DMS53 treated with DMSO at 0.1 percent for 48 hours (cell line): ENCODE measurements at regions not wholly inside any gene's neighbourhood (a gene's known extent, or its start where the extent isn't known, plus 50 kb on each side); places are given as distances from the start of the nearest gene placed in this dataset.

Source experiments
- DNase-seq: peaks from one replicate; lab custom pipeline; 2025; ENCODE audit not compliant: unreplicated experiment; lab: John Stamatoyannopoulos, UW

GRCh38 chr12:88957358-88957757 is 377.1 kb upstream of the KITLG start:
- DNase-seq: no peak

DNA sequence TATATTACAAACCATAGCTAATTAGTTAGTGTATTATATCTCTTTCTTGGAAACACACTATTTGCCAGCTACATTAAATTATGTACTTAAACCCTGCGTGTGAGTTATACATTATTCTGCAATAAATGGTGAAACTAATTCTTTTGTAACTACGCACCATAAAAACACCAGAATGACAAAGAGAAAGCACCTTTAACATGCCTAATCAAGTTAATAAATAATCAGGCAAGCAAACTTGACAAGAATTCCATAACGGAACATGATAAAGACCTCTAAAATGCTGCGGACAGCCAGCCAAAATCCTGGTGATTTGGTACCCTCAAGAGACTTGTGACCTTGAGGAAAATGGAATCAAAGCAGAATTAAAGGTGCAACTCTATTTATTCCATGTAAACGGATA is 375.3 kb upstream of the KITLG start:
- DNase-seq: no peak

- no peak for DNase-seq
These were observed 372.8 kb upstream of the KITLG start for GRCh38 chr12:88953029-88953586.

DNA sequence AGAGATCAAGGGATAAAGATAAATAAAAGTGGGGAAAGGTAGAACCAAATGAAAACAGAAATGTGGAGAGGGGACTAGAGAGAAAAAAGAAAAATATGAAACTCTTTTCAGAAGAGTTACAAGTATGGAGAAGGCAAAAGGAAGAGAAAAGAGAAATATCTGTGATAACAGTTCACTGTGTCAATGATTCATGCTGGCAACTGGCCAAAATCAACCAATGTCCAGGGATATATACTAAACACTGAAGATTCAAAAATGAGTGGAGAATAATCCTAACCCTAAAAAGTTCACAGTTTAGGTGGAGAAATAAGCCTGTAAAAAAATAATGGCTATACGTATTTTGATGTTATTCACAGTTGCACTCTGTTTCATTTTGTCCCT is 372.3 kb upstream of the KITLG start:
- DNase-seq: peak; percentile 51

GRCh38 chr12:88951860-88952561 is 371.7 kb upstream of the KITLG start:
- no peak for DNase-seq

GRCh38 chr12:88951177-88951576 is 370.9 kb upstream of the KITLG start:
- DNase-seq: no peak

GRCh38 chr12:88947486-88948043 is 367.3 kb upstream of the KITLG start:
- no peak for DNase-seq

DNA sequence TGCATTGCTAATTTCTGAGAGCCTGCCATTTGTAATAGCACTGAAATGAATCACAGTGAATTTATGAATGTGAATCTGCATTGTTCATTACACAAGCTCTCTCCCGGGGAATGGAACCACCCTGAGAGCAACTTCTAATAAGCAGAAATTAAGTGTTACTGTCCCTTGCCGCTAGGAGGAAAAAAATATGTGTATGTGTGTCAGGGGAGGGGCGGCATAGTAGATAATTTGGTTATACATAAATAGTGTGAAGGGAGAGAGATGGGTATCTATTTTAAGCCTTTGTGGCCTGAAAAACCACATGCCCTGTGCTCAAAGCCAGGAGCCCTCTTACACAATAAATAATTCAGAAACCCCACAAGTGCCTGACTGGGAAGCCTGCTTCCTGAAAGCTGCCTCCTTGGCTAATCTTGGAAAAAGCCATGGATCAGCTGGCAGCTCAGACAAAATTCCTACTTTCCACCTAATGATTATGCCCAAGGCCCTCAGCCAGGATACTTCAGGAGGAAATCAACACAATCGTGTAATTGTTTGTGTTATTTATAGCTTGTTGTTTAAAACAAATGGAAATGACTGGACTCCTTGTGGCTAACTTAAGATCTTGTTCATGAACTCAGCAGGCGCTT is 366.2 kb upstream of the KITLG start:
- DNase-seq: no peak

DNA sequence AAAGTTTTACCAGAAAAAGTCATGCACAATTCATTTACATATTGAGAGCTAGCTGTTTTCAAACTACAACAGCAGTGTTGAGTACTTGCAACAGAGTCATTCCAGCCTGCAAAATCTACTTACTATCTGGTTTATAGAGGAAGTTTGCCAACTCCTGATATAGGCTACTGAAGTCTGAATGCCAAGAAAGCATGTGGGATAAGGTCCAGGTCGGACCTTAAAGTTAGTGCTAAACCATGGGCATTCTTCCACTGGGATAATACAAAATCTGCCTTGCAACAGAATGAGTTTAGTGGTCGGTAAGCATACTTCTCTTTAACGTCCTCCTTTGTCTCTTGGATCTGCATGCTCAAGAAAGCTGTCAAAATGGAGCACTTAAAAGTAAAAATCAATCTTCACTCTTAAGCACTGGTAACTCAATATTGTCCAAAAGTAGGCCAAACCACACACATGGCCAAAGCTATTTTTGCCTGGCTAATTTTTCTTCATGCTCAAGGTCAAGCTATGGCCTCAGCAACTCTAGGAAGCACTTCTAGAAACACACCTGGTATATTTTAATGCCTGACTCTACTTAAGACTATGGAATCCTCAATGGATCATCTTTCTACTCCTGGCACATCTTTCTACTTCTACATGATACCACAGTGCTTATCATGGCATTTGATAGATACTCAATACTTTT is 364.9 kb upstream of the KITLG start:
- DNase-seq: no peak

DNA sequence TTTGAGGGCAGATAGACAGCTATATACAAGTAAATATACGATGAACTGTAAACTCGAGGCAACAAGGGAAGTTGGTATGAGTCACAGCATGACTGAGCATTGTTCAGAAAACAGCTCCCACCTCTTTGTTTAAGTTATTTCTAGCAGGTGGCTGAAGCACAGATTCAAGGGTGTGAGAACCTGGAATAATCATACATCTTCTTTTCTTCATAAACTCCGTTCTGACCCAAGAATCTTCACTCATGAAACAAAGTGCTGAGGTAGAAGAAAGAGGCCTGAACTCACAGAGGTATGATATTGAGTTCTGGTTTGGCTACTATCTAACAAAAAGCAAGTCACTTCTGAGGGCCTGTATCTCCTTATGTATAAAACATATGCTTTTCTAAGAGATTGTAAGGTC is 364.1 kb upstream of the KITLG start:
- peak; percentile 61 for DNase-seq

- no peak for DNase-seq
These were observed 360.6 kb upstream of the KITLG start for GRCh38 chr12:88940854-88941253.

GRCh38 chr12:88935856-88936255 is 355.6 kb upstream of the KITLG start:
- no peak for DNase-seq

GRCh38 chr12:88934163-88934747 is 354.0 kb upstream of the KITLG start:
- DNase-seq: no peak

DNA sequence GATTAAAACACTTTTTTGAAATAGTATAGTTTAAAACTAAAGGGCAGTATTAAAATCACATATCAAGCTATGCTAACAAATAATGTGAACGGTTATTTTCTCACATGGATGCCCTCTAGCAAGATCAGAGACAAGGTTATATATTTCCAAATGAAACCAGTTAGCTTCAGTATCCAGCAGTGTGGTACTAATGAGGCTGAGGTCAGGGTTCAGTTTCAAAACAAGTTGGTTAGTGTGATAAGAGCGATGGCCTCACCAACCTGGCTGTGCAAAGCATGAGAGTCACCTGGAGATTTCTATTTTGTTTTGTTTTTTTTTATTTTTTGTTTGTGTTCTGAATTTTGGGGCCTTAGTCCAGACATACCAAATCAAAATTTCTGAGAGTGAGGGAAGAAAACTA is 352.2 kb upstream of the KITLG start:
- DNase-seq: no peak

DNA sequence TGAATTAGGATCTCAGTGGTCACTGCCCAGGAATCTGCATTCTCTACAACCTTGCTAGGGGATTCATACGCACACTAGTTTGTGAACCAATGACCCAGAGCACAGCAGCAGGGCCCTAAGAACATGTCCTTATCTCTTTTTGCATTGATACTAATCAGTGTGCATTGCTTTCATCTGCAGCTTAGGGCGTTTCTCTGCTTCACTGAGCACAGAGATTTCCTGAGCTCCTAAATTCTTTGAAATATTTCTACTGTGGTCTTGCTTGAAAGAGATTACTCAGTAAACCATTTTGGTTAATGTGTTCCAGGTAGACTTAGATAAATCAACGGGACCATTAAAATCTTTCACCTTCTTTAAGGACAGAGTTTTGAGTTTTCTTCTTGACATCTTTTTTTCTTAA is 351.3 kb upstream of the KITLG start:
- no peak for DNase-seq

DNA sequence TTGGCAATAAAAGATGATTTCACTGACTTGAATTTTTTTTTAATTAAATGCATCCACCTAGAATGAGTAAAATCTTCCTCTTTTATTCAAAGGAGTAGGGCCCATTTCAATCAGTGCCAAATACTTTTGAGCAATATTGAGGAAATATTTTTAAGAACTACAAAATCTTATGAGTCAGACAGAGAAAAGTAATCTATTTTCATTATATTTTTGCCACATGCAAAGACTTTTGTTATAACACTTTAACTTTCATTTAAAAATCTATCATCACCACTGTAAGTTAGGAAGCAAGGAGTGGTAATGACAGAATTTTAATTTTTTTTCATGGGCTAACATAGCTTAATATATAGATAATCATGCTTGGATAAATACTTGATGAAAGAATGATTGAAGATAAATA is 345.2 kb upstream of the KITLG start:
- no peak for DNase-seq

GRCh38 chr12:88924162-88924561 is 343.9 kb upstream of the KITLG start:
- DNase-seq: no peak

GRCh38 chr12:88923631-88924030 is 343.4 kb upstream of the KITLG start:
- no peak for DNase-seq

- no peak for DNase-seq
These were observed 342.5 kb upstream of the KITLG start for GRCh38 chr12:88922816-88923215.

- no peak for DNase-seq
These were observed 341.7 kb upstream of the KITLG start for GRCh38 chr12:88921890-88922532.

DNA sequence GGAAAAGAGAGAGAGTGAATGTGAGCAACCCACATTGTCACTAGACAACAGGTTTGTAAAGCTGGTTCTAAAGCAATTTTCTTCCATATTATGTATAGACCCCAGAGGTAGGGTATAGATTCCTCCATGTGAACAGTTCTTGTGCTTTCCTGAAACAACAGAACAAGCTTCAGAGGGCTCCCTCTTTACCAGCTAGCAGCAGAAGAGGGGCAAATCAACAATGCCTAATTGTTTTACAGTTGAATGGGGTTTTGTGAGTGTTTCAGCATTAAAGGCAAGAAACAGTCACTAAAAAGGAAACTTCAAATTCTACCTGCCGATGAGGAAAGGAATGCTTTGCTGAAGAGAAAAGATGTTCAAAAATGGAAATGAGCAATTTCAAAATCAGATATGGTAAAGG is 341.2 kb upstream of the KITLG start:
- DNase-seq: no peak
